HepG2 (cell line): ENCODE measurements at regions not wholly inside any gene's neighbourhood (a gene's known extent, or its start where the extent isn't known, plus 50 kb on each side); places are given as distances from the start of the nearest gene placed in this dataset.

Experiments used
- ATAC-seq: fragments of 200-7000 bp; cut with Tn5 transposase; 3 replicates; pipeline ENCODE4 v1.9.1; 2020; ENCODE audit warnings: mild to moderate bottlenecking, moderate library complexity
- BruUV-seq: library from RNA; stranded (reverse); fragments of 400-500 nt; replicated peaks from 2 replicates; lab custom pipeline; 2021; lab: Mats Ljungman, UMichigan
- CTCF ChIA-PET: fragments of 300-600 bp; formaldehyde crosslinking; extraction: SDS; loops from one replicate; lab custom pipeline; 2021; ENCODE audit warnings: low total read pairs, inconsistent platforms, low intra/inter-chr PET ratio; lab: Yijun Ruan, JAX
- POLR2A ChIA-PET: fragments of 350-600 bp; sonication (Branson Sonifier 250); formaldehyde crosslinking; loops from one replicate; lab custom pipeline; 2020; ENCODE audit warnings: antibody characterized with exemption, inconsistent platforms; lab: Yijun Ruan, JAX
- DNase-seq: peaks from one replicate; pipeline ENCODE4 v3.0.0-alpha.2; 2015; ENCODE audit warnings: low spot score
- FAIRE-seq: peaks from 3 replicates; lab custom pipeline; 2011; peaks lifted over from hg19 to GRCh38; lab: Jason Lieb, UNC
- H2AFZ ChIP-seq: one replicate; pipeline ENCODE4 v1.6.1; 2011; ENCODE audit warnings: low read length, inconsistent platforms
- H3K27ac ChIP-seq: fragments of 300-600 bp; 3 replicates; pipeline ENCODE4 v1.8.0; 2011; ENCODE audit warnings: mixed run types, mild to moderate bottlenecking, mixed read lengths, low read length, inconsistent platforms; ENCODE audit not compliant: insufficient read depth; ENCODE audit errors: extremely low read length
- H3K27me3 ChIP-seq, 2 experiments: fragments of 200-600 bp in 1 of 2; 2 replicates in 1 of 2; 3 replicates in 1 of 2; pipeline versions ENCODE4 v1.6.0 to v1.8.0; 2011; ENCODE audit warnings: low read length in 2 of 2, mild to moderate bottlenecking in 2 of 2, moderate library complexity in 2 of 2, inconsistent platforms in 1 of 2; ENCODE audit not compliant: insufficient read depth in 2 of 2, control insufficient read depth in 1 of 2
- H3K36me3 ChIP-seq, 2 experiments: fragments of 200-600 bp in 1 of 2; replicated peaks in 1 of 2; 2 replicates in 1 of 2; 3 replicates in 1 of 2; pipeline versions ENCODE4 v1.5.1 to v1.8.0; 2011; ENCODE audit warnings: low read length in 2 of 2, inconsistent platforms in 1 of 2; ENCODE audit not compliant: insufficient read depth in 2 of 2, control insufficient read depth in 1 of 2
- H3K4me1 ChIP-seq: 2 replicates; pipeline ENCODE4 v1.5.1; 2012; ENCODE audit warnings: low read length, inconsistent platforms; ENCODE audit not compliant: insufficient read depth
- H3K4me2 ChIP-seq: 2 replicates; pipeline ENCODE4 v1.6.0; 2011; ENCODE audit warnings: low read depth, low read length, inconsistent platforms
- H3K4me3 ChIP-seq, 3 experiments: fragments of 200-600 bp in 1 of 3; sonication (generic), shearing (Covaris generic) in 1 of 3; replicated peaks in 1 of 3; 2 replicates each; pipeline ENCODE4 v1.5.1; 2011 to 2016; ENCODE audit warnings: low read length in 3 of 3, inconsistent platforms in 2 of 3, low read depth in 2 of 3, mild to moderate bottlenecking in 2 of 3, control low read depth in 1 of 3, mixed read lengths in 1 of 3; ENCODE audit not compliant: insufficient read depth in 1 of 3
- H3K79me2 ChIP-seq: one replicate; pipeline ENCODE4 v1.6.1; 2011; ENCODE audit warnings: low read length, inconsistent platforms; ENCODE audit not compliant: insufficient read depth
- H3K9ac ChIP-seq: 2 replicates; pipeline ENCODE4 v1.6.0; 2011; ENCODE audit warnings: mild to moderate bottlenecking, low read depth, low read length, inconsistent platforms; ENCODE audit not compliant: insufficient read depth
- H3K9me3 ChIP-seq: 2 replicates; pipeline ENCODE4 v1.5.1; 2012; ENCODE audit warnings: mild to moderate bottlenecking, low read length
- H4K20me1 ChIP-seq: 2 replicates; pipeline ENCODE4 v1.6.0; 2011; ENCODE audit warnings: inconsistent platforms, mild to moderate bottlenecking, low read length, moderate library complexity; ENCODE audit not compliant: insufficient read depth
- AHR ChIP-seq: IDR thresholded peaks from 2 replicates; pipeline ENCODE4 v1.6.1; 2018; ENCODE audit warnings: missing genetic modification reagents, missing compliant biosample characterization
- CBX1 ChIP-seq: IDR thresholded peaks from one replicate; pipeline ENCODE4 v1.6.1; 2016; ENCODE audit warnings: antibody characterized with exemption, low read depth
- FOXP1 ChIP-seq, 2 experiments: fragments of 450-650 bp in 1 of 2; IDR thresholded peaks; 2 replicates each; pipeline ENCODE4 v1.6.1; 2017 to 2018; ENCODE audit warnings: antibody characterized with exemption in 1 of 2
- MEIS2 ChIP-seq: sonication (generic); formaldehyde crosslinking; IDR thresholded peaks from 2 replicates; pipeline ENCODE4 v1.9.0; 2021; ENCODE audit warnings: mild to moderate bottlenecking, missing genetic modification reagents
- MIER2 ChIP-seq: IDR thresholded peaks from 2 replicates; pipeline ENCODE4 v1.6.1; 2016; ENCODE audit warnings: missing biosample characterization, missing genetic modification reagents
- NFE2L2 ChIP-seq: fragments of 150-350 bp; IDR thresholded peaks from 2 replicates; pipeline ENCODE4 v1.6.1; 2014; ENCODE audit warnings: low read length
- NFYC ChIP-seq: IDR thresholded peaks from 2 replicates; pipeline ENCODE4 v1.6.1; 2016; ENCODE audit warnings: missing genetic modification reagents, missing compliant biosample characterization
- RORA ChIP-seq: sonication (generic); formaldehyde crosslinking; IDR thresholded peaks from 2 replicates; pipeline ENCODE4 v1.5.0; 2020; ENCODE audit warnings: mild to moderate bottlenecking, missing genetic modification reagents, moderate library complexity
- ZNF17 ChIP-seq: sonication (generic); formaldehyde crosslinking; IDR thresholded peaks from 2 replicates; pipeline ENCODE4 v1.5.0; 2020; ENCODE audit warnings: mild to moderate bottlenecking, missing genetic modification reagents
- ZNF431 ChIP-seq: sonication (generic); formaldehyde crosslinking; IDR thresholded peaks from 2 replicates; pipeline ENCODE4 v1.9.0; 2022; ENCODE audit warnings: missing genetic modification reagents, low read depth, mild to moderate bottlenecking, borderline replicate concordance
- ZNF773 ChIP-seq: sonication (generic); formaldehyde crosslinking; IDR thresholded peaks from 2 replicates; pipeline ENCODE4 v1.4.0; 2020; ENCODE audit warnings: missing genetic modification reagents, borderline replicate concordance
- WGBS: methylation state at CpG from one replicate; pipeline ENCODE4 v1.1.6; 2017; ENCODE audit warnings: low lambda C conversion rate; 5-methylcytosine and 5-hydroxymethylcytosine counted together
- in situ Hi-C: cut with HindIII; loops from 2 replicates; pipeline ENCODE4 v1.10.0; 2017; ENCODE audit warnings: low pct_unique_long_range_greater_than_20kb; ENCODE audit not compliant: extremely low pct_ligation_motif_present
- intact Hi-C: fragments of 100-400 bp; cut with micrococcal nuclease; formaldehyde crosslinking; loops from one replicate; pipeline ENCODE4 v1.10.0; 2022; ENCODE audit not compliant: unreplicated experiment
- TF ChIP-seq, protein P1 (sequence below): sonication (generic); formaldehyde crosslinking; IDR thresholded peaks from 2 replicates; pipeline ENCODE4 v1.4.0; 2020; ENCODE audit warnings: missing genetic modification reagents, borderline replicate concordance
- TF ChIP-seq, protein P2 (sequence below): sonication (generic); formaldehyde crosslinking; IDR thresholded peaks from 2 replicates; pipeline ENCODE4 v1.9.0; 2021; ENCODE audit warnings: missing genetic modification reagents, mild to moderate bottlenecking, borderline replicate concordance
- TF ChIP-seq, protein P3 (sequence below): sonication (generic); formaldehyde crosslinking; IDR thresholded peaks from 2 replicates; pipeline ENCODE4 v1.8.1; 2023; ENCODE audit warnings: mild to moderate bottlenecking, missing genetic modification reagents, borderline replicate concordance

GRCh38 chr5:155732587-155733376, 594.2 kb upstream of the SGCD start:
- BruUV-seq: no TSS peak
- in situ Hi-C loops: no loop called here
- H3K27ac ChIP-seq: no peak overlapping the region
- POLR2A ChIA-PET: no interaction called here
- H3K79me2 ChIP-seq: no peaks in the 10 kb centered on the region
- no peaks in the 10 kb centered on the region for H3K4me1 ChIP-seq
- no peaks in the 10 kb centered on the region for H4K20me1 ChIP-seq
- no peaks in the 10 kb centered on the region for H3K36me3 ChIP-seq
- FAIRE-seq (no peak), DNase-seq (no peak), ATAC-seq (no peak)
- H3K4me3 ChIP-seq: no peak overlapping the region
- CTCF ChIA-PET: no interaction called here
- H3K9me3 ChIP-seq: no peaks in the 10 kb centered on the region
- intact Hi-C loops: no loop called here
- no peak overlapping the region for H3K9ac ChIP-seq
- WGBS: under 1% methylated on average over 6 of the region's 6 CpGs
- H3K4me2 ChIP-seq: no peak overlapping the region
- TF ChIP-seq RORA: no peak
- TF ChIP-seq ZNF17 (CRISPR knock-in tag): no peak
- no peak for TF ChIP-seq ZNF431 (CRISPR knock-in tag)
- TF ChIP-seq MEIS2 (CRISPR knock-in tag): no peak
- TF ChIP-seq, protein P1, sequence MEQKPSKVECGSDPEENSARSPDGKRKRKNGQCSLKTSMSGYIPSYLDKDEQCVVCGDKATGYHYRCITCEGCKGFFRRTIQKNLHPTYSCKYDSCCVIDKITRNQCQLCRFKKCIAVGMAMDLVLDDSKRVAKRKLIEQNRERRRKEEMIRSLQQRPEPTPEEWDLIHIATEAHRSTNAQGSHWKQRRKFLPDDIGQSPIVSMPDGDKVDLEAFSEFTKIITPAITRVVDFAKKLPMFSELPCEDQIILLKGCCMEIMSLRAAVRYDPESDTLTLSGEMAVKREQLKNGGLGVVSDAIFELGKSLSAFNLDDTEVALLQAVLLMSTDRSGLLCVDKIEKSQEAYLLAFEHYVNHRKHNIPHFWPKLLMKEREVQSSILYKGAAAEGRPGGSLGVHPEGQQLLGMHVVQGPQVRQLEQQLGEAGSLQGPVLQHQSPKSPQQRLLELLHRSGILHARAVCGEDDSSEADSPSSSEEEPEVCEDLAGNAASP (CRISPR knock-in tag): no peak
- no peak for TF ChIP-seq NFE2L2
- TF ChIP-seq ZNF773: no peak
- no peak for TF ChIP-seq MIER2 (CRISPR knock-in tag)
- TF ChIP-seq, protein P2, sequence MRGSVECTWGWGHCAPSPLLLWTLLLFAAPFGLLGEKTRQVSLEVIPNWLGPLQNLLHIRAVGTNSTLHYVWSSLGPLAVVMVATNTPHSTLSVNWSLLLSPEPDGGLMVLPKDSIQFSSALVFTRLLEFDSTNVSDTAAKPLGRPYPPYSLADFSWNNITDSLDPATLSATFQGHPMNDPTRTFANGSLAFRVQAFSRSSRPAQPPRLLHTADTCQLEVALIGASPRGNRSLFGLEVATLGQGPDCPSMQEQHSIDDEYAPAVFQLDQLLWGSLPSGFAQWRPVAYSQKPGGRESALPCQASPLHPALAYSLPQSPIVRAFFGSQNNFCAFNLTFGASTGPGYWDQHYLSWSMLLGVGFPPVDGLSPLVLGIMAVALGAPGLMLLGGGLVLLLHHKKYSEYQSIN (CRISPR knock-in tag): no peak
- no peak for TF ChIP-seq NFYC (CRISPR knock-in tag)
- TF ChIP-seq CBX1: no peak
- no peak for TF ChIP-seq AHR (CRISPR knock-in tag)
- TF ChIP-seq, protein P3, sequence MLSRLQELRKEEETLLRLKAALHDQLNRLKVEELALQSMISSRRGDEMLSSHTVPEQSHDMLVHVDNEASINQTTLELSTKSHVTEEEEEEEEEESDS: no peak
- no peak for TF ChIP-seq FOXP1 (IDR thresholded peaks at IDR 0.05)
- no peak for TF ChIP-seq FOXP1 (CRISPR knock-in tag; IDR thresholded peaks at IDR 0.05)
- H3K27me3 ChIP-seq: peaks cover 0 to under 1% of the 10 kb centered on the region in 2 experiments; a peak in 2 of 5 replicates
- no peak overlapping the region for H2AFZ ChIP-seq
